Lower leg skin (tissue), 4 donors: ENCODE measurements at regions not wholly inside any gene's neighbourhood (a gene's known extent, or its start where the extent isn't known, plus 50 kb on each side); places are given as distances from the start of the nearest gene placed in this dataset.

ENCODE experiments used
- DNase-seq, 2 donors: peaks; one replicate each; pipeline ENCODE4 v3.0.0-alpha.2; 2019; ENCODE audit warnings: low spot score in 2 of 2
- H3K4me3 ChIP-seq: fragments of 200-600 bp; sonication (generic); 2 replicates; pipeline ENCODE4 v1.5.1; 2017; ENCODE audit warnings: mild to moderate bottlenecking, low read depth; ENCODE audit not compliant: poor library complexity, severe bottlenecking
- POLR2A ChIP-seq, 2 donors: fragments of 450-650 bp; IDR thresholded peaks; one replicate each; pipeline ENCODE4 v1.6.1; 2016 to 2017; ENCODE audit warnings: antibody characterized with exemption in 2 of 2, mild to moderate bottlenecking in 1 of 2, moderate library complexity in 1 of 2
- WGBS, 2 donors: methylation state at CpG; one replicate each; pipeline ENCODE4 v1.1.5; 2018; 5-methylcytosine and 5-hydroxymethylcytosine counted together
- intact Hi-C: fragments of 100-400 bp; cut with DNase I; formaldehyde crosslinking; loops from one replicate; pipeline ENCODE4 v1.15.0; 2023; ENCODE audit warnings: low total_unique reads
- TF ChIP-seq, protein P1 (sequence below), 3 donors: fragments of 450-650 bp; IDR thresholded peaks; one replicate each; pipeline ENCODE4 v1.5.1; 2016; ENCODE audit warnings: antibody characterized with exemption in 3 of 3, mild to moderate bottlenecking in 3 of 3, moderate library complexity in 2 of 3

DNA sequence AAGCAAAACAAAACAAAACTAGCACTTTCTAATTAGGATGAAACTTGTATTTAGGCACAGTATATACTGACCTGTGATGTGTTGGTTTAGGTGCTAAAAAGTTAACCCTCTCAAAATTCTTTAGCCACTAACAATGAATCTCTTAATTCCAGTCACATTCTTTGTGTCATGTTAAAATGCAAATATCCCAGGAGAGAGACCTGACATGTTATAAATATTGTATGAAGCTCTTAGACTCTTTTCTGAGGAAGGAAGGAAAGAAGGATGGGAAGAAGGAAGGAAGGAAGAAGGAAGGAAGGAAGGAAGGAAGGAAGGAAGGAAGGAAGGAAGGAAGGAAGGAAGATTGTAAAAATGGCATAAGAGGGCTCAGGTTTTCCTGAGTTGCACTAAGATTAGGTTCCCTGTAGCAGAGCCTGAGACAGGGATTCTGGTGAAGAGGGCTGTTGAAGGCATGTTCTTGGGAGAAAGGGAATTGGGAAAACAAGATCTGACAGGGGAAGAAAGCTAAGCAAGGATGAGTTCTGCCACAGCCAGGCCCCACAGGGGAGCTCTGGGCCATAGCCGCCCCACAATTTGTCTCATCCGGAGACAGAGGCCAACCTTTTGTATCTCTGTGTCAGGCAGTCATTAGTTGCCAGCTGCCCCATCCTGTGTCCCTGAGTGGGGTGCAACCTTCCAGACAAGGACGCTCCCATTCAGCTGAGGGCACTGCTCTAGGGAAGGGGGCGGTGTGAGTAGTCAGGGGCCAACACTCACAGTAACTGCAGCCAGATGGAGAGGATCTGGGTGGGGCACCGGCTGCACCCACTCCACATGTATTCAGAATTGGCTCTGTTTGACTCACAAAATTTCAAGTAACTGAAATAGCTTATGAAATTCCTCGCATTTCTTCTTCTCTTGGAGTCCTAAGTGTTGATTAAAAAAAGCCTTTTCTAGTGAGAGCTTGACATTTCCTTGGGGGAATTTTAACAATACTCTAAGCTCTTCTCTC is 189.3 kb upstream of the ARG1 start:
- TF ChIP-seq POLR2A (IDR thresholded peaks at IDR 0.05) = no peak
- TF ChIP-seq, protein P1, sequence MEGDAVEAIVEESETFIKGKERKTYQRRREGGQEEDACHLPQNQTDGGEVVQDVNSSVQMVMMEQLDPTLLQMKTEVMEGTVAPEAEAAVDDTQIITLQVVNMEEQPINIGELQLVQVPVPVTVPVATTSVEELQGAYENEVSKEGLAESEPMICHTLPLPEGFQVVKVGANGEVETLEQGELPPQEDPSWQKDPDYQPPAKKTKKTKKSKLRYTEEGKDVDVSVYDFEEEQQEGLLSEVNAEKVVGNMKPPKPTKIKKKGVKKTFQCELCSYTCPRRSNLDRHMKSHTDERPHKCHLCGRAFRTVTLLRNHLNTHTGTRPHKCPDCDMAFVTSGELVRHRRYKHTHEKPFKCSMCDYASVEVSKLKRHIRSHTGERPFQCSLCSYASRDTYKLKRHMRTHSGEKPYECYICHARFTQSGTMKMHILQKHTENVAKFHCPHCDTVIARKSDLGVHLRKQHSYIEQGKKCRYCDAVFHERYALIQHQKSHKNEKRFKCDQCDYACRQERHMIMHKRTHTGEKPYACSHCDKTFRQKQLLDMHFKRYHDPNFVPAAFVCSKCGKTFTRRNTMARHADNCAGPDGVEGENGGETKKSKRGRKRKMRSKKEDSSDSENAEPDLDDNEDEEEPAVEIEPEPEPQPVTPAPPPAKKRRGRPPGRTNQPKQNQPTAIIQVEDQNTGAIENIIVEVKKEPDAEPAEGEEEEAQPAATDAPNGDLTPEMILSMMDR (IDR thresholded peaks at IDR 0.05) = no peak
- intact Hi-C loops = no loop called here
- no peak overlapping the region for H3K4me3 ChIP-seq
- 35 to 40% methylated on average over 6 of the region's 6 CpGs for WGBS, 2 donors
- DNase-seq = no peak

DNA sequence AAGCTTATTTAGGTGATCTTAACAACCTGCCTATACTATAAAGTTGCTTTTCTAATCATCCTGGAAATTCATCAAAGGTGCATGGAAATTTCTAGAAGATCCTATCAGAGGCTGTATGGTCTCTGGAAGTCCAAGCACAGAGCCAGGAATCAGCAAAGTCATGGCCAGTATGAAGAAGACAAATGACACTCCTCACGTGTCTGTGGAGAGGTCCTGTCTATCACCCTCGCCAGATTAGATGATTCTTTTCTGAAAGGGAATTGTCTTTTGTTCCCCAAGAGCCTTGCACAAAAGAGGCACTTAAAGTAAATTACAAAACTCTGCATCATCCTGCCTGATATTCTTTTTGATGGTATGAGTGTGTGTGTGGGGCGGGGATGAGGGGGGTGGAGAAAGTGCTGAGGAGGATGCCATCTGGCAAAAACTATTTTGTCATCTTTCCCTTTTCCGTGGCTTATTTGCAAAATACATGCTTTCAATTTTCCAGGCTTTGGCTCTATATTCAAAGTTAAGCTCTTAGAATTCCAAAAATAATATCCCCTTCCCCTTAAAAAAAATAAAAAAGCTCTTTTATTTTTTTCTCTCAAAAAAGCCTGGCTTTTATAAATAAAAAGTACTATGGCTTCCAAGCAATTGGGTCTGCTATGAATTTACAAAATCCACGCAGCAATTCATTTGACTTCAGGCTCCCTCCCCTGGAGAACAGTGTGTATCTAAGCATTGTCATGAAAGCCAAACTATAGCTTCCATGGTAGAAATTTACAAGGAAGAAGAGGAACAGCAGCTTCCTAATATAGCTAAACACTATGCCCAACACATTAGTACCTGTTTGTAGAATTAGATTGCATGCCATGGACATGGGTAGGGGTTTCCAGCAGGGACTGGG is 185.2 kb upstream of the ARG1 start:
- no peak overlapping the region for H3K4me3 ChIP-seq
- intact Hi-C loops = no loop called here
- TF ChIP-seq, protein P1 (IDR thresholded peaks at IDR 0.05) = no peak
- no peak for TF ChIP-seq POLR2A (IDR thresholded peaks at IDR 0.05)
- DNase-seq = no peak
- 42 to 51% methylated on average over 5 of the region's 5 CpGs for WGBS, 2 donors

DNA sequence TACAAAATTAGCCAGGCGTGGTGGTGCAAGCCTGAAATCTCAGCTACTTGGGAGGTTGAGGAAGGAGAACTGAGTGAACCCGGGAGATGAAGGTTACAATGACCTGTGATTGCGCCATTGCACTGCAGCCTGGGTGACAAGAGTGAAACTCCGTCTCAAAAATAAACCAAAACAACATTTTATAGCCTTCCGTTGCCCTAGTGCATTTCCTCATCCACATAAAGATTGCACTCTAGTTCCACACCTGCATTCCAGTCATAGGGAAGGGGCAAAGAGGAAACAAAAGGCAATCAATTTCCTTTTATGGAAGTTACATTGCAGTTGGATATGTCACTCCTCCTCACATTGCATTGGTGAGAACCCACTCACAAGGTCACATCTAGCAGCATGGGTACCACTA is 182.7 kb upstream of the ARG1 start:
- DNase-seq = no peak
- intact Hi-C loops = no loop called here
- 87 to 90% methylated on average over 5 of the region's 5 CpGs for WGBS, 2 donors
- TF ChIP-seq, protein P1 (IDR thresholded peaks at IDR 0.05) = no peak
- TF ChIP-seq POLR2A (IDR thresholded peaks at IDR 0.05) = no peak
- no peak overlapping the region for H3K4me3 ChIP-seq

DNA sequence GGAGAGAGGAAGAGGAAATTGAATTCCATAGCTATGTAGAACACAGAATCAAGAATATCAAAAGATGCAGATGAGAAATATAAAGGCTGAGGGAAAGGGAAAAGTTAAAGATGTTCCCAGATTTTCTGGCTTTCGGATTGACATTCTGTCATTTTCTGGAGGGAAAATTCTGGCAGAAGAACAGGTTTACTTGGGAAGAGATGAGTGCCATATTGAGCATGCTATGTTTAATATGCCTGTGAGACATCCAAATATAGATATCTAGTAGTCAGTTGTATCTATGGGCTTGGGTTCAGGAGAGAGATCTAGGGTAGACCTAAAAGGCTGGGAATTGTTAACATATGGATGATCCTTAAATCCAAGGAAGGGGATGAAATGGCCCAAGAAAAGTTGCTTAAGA is 181.9 kb upstream of the ARG1 start:
- no peak overlapping the region for H3K4me3 ChIP-seq
- no peak for TF ChIP-seq POLR2A (IDR thresholded peaks at IDR 0.05)
- TF ChIP-seq, protein P1 (IDR thresholded peaks at IDR 0.05) = no peak
- WGBS, 2 donors = 76 to 92% methylated on average over 1 of the region's 1 CpG
- DNase-seq = no peak
- intact Hi-C loops = no loop called here

DNA sequence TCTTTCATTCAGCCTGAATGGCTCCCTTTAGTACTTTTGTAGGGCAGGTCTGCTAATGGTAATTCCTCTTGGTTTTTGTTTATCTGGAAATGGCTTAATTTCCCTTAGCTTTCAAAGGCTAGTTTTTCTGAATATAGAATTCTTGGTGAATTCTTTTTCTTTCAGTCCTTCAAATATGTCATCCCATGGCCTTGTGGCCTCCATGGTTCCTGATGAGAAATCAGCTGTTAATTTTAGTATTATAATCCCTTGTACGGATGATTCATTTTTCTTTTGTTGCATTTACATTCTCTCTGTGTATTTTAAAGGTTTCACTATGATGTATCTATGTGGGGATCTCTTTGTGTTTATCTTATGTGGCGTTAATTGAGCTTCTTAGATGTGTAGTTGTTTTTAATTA is 179.6 kb upstream of the ARG1 start:
- 79 to 91% methylated on average over 2 of the region's 2 CpGs for WGBS, 2 donors
- no peak for TF ChIP-seq POLR2A (IDR thresholded peaks at IDR 0.05)
- TF ChIP-seq, protein P1 (IDR thresholded peaks at IDR 0.05) = no peak
- intact Hi-C loops = no loop called here
- no peak for DNase-seq
- no peak overlapping the region for H3K4me3 ChIP-seq
